ENCODE measurements at regions not wholly inside any gene's neighbourhood (a gene's known extent, or its start where the extent isn't known, plus 50 kb on each side); places are given as distances from the start of the nearest gene placed in this dataset.

GRCh38 chr9:81103597-81104471 lies 585.5 kb downstream of the TLE1 start:
- H3K4me3 ChIP-seq (ENCODE audit: low read depth, low read length), result no peak overlapping the region
- peak; percentile 42 for TF ChIP-seq CTCF (IDR thresholded peaks at IDR 0.05; ENCODE audit: control insufficient read depth, extremely low read depth, insufficient read depth)
- no peak for DNase-seq (ENCODE audit: low read depth)

- TF ChIP-seq CTCF (IDR thresholded peaks at IDR 0.05; ENCODE audit: control insufficient read depth, extremely low read depth, insufficient read depth), result no peak
- no peak overlapping the region for H3K4me3 ChIP-seq (ENCODE audit: low read depth, low read length)
- DNase-seq (ENCODE audit: low read depth), result no peak
Measured at GRCh38 chr9:81097131-81097847, 592.1 kb downstream of the TLE1 start.

GRCh38 chr9:81096625-81097024 lies 592.7 kb downstream of the TLE1 start:
- H3K4me3 ChIP-seq (ENCODE audit: low read depth, low read length), result no peak overlapping the region
- no peak for TF ChIP-seq CTCF (IDR thresholded peaks at IDR 0.05; ENCODE audit: control insufficient read depth, extremely low read depth, insufficient read depth)
- no peak for DNase-seq (ENCODE audit: low read depth)

- no peak overlapping the region for H3K4me3 ChIP-seq (ENCODE audit: low read depth, low read length)
- DNase-seq (ENCODE audit: low read depth), result no peak
- TF ChIP-seq CTCF (IDR thresholded peaks at IDR 0.05; ENCODE audit: control insufficient read depth, extremely low read depth, insufficient read depth), result no peak
Measured at GRCh38 chr9:81092057-81092456, 597.3 kb downstream of the TLE1 start.

- TF ChIP-seq CTCF (IDR thresholded peaks at IDR 0.05; ENCODE audit: control insufficient read depth, extremely low read depth, insufficient read depth), result no peak
- no peak overlapping the region for H3K4me3 ChIP-seq (ENCODE audit: low read depth, low read length)
- no peak for DNase-seq (ENCODE audit: low read depth)
Measured at GRCh38 chr9:81088341-81088740, 601.0 kb downstream of the TLE1 start.

- no peak overlapping the region for H3K4me3 ChIP-seq (ENCODE audit: low read depth, low read length)
- TF ChIP-seq CTCF (IDR thresholded peaks at IDR 0.05; ENCODE audit: control insufficient read depth, extremely low read depth, insufficient read depth), result no peak
- DNase-seq (ENCODE audit: low read depth), result no peak
Measured at GRCh38 chr9:81086416-81086815, 602.9 kb downstream of the TLE1 start.
